ENCODE measurements at regions not wholly inside any gene's neighbourhood (a gene's known extent, or its start where the extent isn't known, plus 50 kb on each side); places are given as distances from the start of the nearest gene placed in this dataset.
"Not testable (repeated sequence)": the region's sequence is repeated elsewhere in the genome, so short reads cannot be mapped to it uniquely, and the experiment has no call there.

GRCh38 chrX:115840729-115841409, 279.9 kb downstream of the PLS3 start:
- not testable (repeated sequence) for H3K27me3 ChIP-seq (ENCODE audit: control insufficient read depth, insufficient read depth, low read length); H3K9ac ChIP-seq (ENCODE audit: low read length); H3K4me1 ChIP-seq (ENCODE audit: control insufficient read depth, insufficient read depth, low read length)

DNA sequence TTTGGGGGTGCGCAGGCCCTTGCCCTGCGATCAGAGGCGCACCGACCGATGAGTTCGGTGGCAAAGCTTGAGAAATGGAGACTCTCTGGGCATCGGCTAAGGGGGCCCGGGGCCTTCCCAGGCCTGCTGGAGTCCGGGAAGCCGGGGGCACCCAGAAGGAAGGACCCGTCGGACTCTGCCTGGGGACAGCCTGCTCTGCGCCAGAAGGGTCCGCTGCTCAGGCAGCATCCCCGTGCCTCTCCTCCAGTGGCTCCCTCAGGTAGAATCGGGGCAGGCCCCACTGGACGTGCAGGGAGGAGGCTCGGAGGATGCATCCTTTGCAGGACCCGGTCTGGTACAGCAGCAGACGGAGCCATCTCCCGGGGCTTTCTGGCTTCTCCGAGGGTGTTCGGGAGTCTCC, 290.0 kb downstream of the PLS3 start:
- not testable (repeated sequence) for H3K9me3 ChIP-seq (ENCODE audit: control insufficient read depth, low read length); H3K4me1 ChIP-seq (ENCODE audit: control insufficient read depth, insufficient read depth, low read length); H3K27me3 ChIP-seq (ENCODE audit: control insufficient read depth, insufficient read depth, low read length); H3K4me3 ChIP-seq (ENCODE audit: low read length); H3K36me3 ChIP-seq (ENCODE audit: control insufficient read depth, insufficient read depth, low read length); H3K9ac ChIP-seq (ENCODE audit: low read length)

More at GRCh38 chrX:115840729-115841409, 279.9 kb downstream of the PLS3 start:
- H3K9me3 ChIP-seq (ENCODE audit: control insufficient read depth, low read length); H3K4me3 ChIP-seq (ENCODE audit: low read length); H3K36me3 ChIP-seq (ENCODE audit: control insufficient read depth, insufficient read depth, low read length): not testable (repeated sequence)

GRCh38 chrX:115853260-115853659, 292.3 kb downstream of the PLS3 start:
- H3K36me3 ChIP-seq (ENCODE audit: control insufficient read depth, insufficient read depth, low read length); H3K4me3 ChIP-seq (ENCODE audit: low read length); H3K27me3 ChIP-seq (ENCODE audit: control insufficient read depth, insufficient read depth, low read length); H3K9me3 ChIP-seq (ENCODE audit: control insufficient read depth, low read length); H3K9ac ChIP-seq (ENCODE audit: low read length); H3K4me1 ChIP-seq (ENCODE audit: control insufficient read depth, insufficient read depth, low read length): not testable (repeated sequence)

DNA sequence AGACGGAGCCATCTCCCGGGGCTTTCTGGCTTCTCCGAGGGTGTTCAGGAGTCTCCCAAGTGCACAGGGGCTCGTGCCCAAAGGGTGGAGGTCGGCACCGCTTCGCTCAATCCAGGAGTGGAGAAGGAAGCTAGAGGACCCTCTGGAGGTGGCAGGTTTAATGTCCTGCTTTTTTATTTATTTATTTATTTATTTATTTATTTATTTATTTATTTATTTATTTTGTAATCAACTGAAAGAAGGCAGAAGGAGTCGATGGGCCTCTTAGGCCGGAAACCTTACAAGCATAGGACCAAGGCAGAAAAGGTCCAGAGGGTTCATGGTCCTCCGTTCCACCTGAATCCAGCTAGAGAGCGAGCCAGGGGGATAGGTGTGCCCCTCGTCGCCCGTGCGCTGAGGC, 289.4 kb upstream of the AGTR2 start:
- not testable (repeated sequence) for H3K4me1 ChIP-seq (ENCODE audit: control insufficient read depth, insufficient read depth, low read length); H3K27me3 ChIP-seq (ENCODE audit: control insufficient read depth, insufficient read depth, low read length); H3K36me3 ChIP-seq (ENCODE audit: control insufficient read depth, insufficient read depth, low read length); H3K4me3 ChIP-seq (ENCODE audit: low read length); H3K9me3 ChIP-seq (ENCODE audit: control insufficient read depth, low read length); H3K9ac ChIP-seq (ENCODE audit: low read length)

GRCh38 chrX:115884121-115884520, 286.4 kb upstream of the AGTR2 start:
- not testable (repeated sequence) for H3K27me3 ChIP-seq (ENCODE audit: control insufficient read depth, insufficient read depth, low read length); H3K4me3 ChIP-seq (ENCODE audit: low read length); H3K36me3 ChIP-seq (ENCODE audit: control insufficient read depth, insufficient read depth, low read length); H3K9ac ChIP-seq (ENCODE audit: low read length); H3K9me3 ChIP-seq (ENCODE audit: control insufficient read depth, low read length); H3K4me1 ChIP-seq (ENCODE audit: control insufficient read depth, insufficient read depth, low read length)

- not testable (repeated sequence) for H3K27me3 ChIP-seq (ENCODE audit: control insufficient read depth, insufficient read depth, low read length); H3K4me3 ChIP-seq (ENCODE audit: low read length); H3K36me3 ChIP-seq (ENCODE audit: control insufficient read depth, insufficient read depth, low read length); H3K9me3 ChIP-seq (ENCODE audit: control insufficient read depth, low read length); H3K9ac ChIP-seq (ENCODE audit: low read length)
- H3K4me1 ChIP-seq (ENCODE audit: control insufficient read depth, insufficient read depth, low read length), result peaks cover 15% of the 10 kb centered on the region
These were observed 282.5 kb upstream of the AGTR2 start for GRCh38 chrX:115888041-115888440.

DNA sequence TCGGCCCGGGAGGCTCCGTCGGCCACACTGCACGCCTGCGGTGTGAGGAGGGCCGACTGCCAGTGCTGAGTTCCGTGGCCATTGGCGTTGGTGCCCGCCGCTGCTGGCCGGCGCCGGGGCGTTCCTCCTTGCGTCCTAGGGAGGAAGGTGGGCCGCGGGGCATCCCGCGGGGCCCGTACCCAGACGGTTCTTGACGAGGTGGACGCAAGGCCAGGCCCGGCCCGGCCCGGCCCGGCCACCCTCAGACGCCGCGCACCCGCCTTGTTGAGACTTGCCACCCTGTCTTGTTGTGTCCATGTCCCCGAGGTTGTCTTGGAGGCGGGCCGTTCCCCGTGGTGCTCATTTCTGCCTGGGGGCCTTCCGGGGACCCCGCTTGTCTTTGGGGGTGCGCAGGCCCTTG, 282.0 kb upstream of the AGTR2 start:
- H3K36me3 ChIP-seq (ENCODE audit: control insufficient read depth, insufficient read depth, low read length); H3K27me3 ChIP-seq (ENCODE audit: control insufficient read depth, insufficient read depth, low read length); H3K9ac ChIP-seq (ENCODE audit: low read length); H3K4me3 ChIP-seq (ENCODE audit: low read length); H3K9me3 ChIP-seq (ENCODE audit: control insufficient read depth, low read length): not testable (repeated sequence)
- H3K4me1 ChIP-seq (ENCODE audit: control insufficient read depth, insufficient read depth, low read length), result peaks cover 15% of the 10 kb centered on the region

DNA sequence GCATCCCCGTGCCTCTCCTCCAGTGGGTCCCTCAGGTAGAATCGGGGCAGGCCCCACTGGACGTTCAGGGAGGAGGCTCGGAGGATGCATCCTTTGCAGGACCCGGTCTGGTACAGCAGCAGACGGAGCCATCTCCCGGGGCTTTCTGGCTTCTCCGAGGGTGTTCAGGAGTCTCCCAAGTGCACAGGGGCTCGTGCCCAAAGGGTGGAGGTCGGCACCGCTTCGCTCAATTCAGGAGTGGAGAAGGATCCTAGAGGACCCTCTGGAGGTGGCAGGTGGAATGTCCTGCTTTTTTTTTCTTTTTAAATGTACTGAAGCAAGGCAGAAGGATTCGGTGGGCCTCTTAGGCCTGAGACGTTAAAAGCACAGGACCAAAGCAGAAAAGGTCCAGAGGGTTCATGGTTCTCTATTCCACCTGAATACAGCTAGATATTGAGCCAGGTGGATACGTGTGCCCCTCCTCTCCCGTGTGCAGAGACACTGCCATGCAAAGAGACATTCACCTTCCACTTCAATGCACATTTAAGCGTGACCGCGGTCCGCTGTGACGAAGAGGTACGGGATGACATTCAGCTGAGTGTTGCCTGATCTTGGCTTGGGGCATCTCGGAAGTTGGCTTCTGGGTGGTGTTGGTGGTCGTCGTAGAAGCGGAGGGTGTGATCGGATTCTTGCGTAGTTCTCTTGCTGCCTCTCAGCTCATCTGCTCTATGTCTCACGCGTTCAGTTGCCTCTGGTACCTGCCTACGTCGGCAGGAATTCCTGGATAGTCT, 281.2 kb upstream of the AGTR2 start:
- no peak overlapping the region for H3K9ac ChIP-seq (ENCODE audit: low read length)
- H3K27me3 ChIP-seq (ENCODE audit: control insufficient read depth, insufficient read depth, low read length), result no peaks in the 10 kb centered on the region
- no peak overlapping the region for H3K4me3 ChIP-seq (ENCODE audit: low read length)
- no peaks in the 10 kb centered on the region for H3K36me3 ChIP-seq (ENCODE audit: control insufficient read depth, insufficient read depth, low read length)
- H3K9me3 ChIP-seq (ENCODE audit: control insufficient read depth, low read length), result no peaks in the 10 kb centered on the region
- H3K4me1 ChIP-seq (ENCODE audit: control insufficient read depth, insufficient read depth, low read length), result peaks cover 15% of the 10 kb centered on the region

DNA sequence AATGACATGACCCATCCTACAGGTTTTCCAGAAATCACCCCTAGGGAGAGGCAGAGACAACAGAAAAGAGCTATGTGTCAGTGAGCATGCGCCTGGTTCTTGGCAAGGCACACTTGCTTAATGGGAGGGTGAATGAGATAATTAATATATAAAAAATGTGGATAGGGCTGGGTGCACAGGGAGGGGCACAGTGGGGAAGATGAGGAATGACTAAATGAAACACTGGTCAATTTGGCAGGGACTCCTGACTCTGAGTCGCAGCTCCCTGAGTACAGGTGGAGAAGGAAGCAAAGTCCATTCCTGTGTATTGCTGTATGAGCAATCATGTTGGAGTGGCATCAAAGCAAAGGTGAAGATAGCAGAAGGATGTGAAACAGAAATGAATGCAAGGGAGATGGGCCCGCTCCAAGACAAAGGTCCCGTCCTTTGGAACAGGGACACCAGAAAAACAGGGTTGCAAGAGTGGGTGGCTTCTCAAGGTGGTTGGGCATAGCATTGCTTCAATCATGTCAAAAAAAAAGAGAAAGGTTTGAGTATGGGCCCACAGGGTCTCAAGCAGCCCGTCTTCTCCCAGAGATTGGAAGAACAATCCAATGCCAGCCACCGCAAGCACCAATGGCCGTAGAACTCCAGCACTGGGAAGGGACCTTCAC, 278.4 kb upstream of the AGTR2 start:
- H3K9ac ChIP-seq (ENCODE audit: low read length), result no peak overlapping the region
- H3K9me3 ChIP-seq (ENCODE audit: control insufficient read depth, low read length), result no peaks in the 10 kb centered on the region
- H3K27me3 ChIP-seq (ENCODE audit: control insufficient read depth, insufficient read depth, low read length), result no peaks in the 10 kb centered on the region
- no peak overlapping the region for H3K4me3 ChIP-seq (ENCODE audit: low read length)
- H3K4me1 ChIP-seq (ENCODE audit: control insufficient read depth, insufficient read depth, low read length), result peaks cover 15% of the 10 kb centered on the region
- no peaks in the 10 kb centered on the region for H3K36me3 ChIP-seq (ENCODE audit: control insufficient read depth, insufficient read depth, low read length)

DNA sequence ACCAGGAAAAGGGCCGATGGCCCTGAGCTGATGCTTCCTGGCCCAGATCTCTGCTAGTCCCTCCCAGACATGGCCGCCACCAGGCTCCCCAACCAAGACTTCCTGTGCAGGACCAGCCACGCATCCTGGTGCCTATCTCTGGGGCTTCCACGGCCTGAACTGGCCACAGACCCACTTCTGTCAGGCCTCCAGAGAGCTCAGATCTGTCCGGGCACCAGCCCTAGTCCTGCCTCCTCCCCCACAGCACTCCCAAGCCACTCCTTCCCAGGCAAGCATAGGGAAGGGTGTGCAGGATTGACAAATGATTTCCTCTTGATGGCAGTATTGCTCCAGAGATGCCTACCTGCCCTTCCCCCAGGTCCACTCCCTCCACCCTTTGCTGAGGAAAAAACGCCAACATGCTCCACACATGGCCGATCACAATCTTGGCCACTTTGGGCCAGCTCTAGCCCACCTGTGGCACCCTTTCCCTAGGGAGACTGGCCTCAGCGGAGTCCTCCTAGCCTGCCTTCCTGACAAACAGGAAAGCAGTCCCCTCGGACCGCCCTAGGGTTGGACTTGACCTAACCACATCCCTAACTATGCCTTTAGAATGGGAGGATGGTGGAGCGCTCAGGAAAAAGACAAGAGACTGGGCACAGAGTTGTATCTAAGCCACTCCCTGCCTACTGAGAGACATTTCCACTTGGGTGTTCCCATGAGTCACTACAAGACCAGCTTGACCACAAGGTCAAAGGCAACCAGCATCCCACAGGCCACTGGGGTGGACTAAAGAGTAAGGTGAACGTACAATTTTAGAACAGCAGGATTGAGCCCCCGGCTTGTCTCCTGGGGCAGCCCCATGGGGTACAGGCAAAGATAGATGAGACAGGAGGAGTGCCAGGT, 277.5 kb upstream of the AGTR2 start:
- Histone ChIP-seq H3K9me3 (ENCODE audit: control insufficient read depth, low read length) (no peaks in the 10 kb centered on the region), H3K27me3 (ENCODE audit: control insufficient read depth, insufficient read depth, low read length) (no peaks in the 10 kb centered on the region), H3K36me3 (ENCODE audit: control insufficient read depth, insufficient read depth, low read length) (no peaks in the 10 kb centered on the region), H3K4me1 (ENCODE audit: control insufficient read depth, insufficient read depth, low read length) (peaks cover 15% of the 10 kb centered on the region), H3K9ac (ENCODE audit: low read length) (no peak overlapping the region), H3K4me3 (ENCODE audit: low read length) (no peak overlapping the region)

GRCh38 chrX:115894087-115894486, 276.5 kb upstream of the AGTR2 start:
- peaks cover 15% of the 10 kb centered on the region for H3K4me1 ChIP-seq (ENCODE audit: control insufficient read depth, insufficient read depth, low read length)
- no peak overlapping the region for H3K4me3 ChIP-seq (ENCODE audit: low read length)
- H3K36me3 ChIP-seq (ENCODE audit: control insufficient read depth, insufficient read depth, low read length), result no peaks in the 10 kb centered on the region
- H3K9me3 ChIP-seq (ENCODE audit: control insufficient read depth, low read length), result no peaks in the 10 kb centered on the region
- no peaks in the 10 kb centered on the region for H3K27me3 ChIP-seq (ENCODE audit: control insufficient read depth, insufficient read depth, low read length)
- no peak overlapping the region for H3K9ac ChIP-seq (ENCODE audit: low read length)

Data from mucosa of stomach (tissue), 1 donor.